Esophagus squamous epithelium (tissue), 4 donors: ENCODE measurements at regions not wholly inside any gene's neighbourhood (a gene's known extent, or its start where the extent isn't known, plus 50 kb on each side); places are given as distances from the start of the nearest gene placed in this dataset.

Source experiments
- POLR2A ChIP-seq, 4 donors: fragments of 450-650 bp; IDR thresholded peaks; one replicate each; pipeline ENCODE4 v1.6.1; 2017; ENCODE audit warnings: antibody characterized with exemption in 4 of 4, mild to moderate bottlenecking in 4 of 4, moderate library complexity in 3 of 4
- TF ChIP-seq, protein P1 (sequence below), 6 experiments: fragments of 450-650 bp in 4 of 6; fragments of 200-600 bp in 2 of 6; sonication (generic) in 2 of 6; IDR thresholded peaks; one replicate each; pipeline ENCODE4 v1.5.1; 2016 to 2019; ENCODE audit warnings: antibody characterized with exemption in 6 of 6, mild to moderate bottlenecking in 4 of 6, moderate library complexity in 4 of 6

GRCh38 chr5:57408714-57409113 lies 73.9 kb downstream of the ACTBL2 start:
- TF ChIP-seq, protein P1, sequence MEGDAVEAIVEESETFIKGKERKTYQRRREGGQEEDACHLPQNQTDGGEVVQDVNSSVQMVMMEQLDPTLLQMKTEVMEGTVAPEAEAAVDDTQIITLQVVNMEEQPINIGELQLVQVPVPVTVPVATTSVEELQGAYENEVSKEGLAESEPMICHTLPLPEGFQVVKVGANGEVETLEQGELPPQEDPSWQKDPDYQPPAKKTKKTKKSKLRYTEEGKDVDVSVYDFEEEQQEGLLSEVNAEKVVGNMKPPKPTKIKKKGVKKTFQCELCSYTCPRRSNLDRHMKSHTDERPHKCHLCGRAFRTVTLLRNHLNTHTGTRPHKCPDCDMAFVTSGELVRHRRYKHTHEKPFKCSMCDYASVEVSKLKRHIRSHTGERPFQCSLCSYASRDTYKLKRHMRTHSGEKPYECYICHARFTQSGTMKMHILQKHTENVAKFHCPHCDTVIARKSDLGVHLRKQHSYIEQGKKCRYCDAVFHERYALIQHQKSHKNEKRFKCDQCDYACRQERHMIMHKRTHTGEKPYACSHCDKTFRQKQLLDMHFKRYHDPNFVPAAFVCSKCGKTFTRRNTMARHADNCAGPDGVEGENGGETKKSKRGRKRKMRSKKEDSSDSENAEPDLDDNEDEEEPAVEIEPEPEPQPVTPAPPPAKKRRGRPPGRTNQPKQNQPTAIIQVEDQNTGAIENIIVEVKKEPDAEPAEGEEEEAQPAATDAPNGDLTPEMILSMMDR (IDR thresholded peaks at IDR 0.05): no peak
- no peak for TF ChIP-seq POLR2A (IDR thresholded peaks at IDR 0.05)
